GM21526 (cell line): ENCODE measurements at regions not wholly inside any gene's neighbourhood (a gene's known extent, or its start where the extent isn't known, plus 50 kb on each side); places are given as distances from the start of the nearest gene placed in this dataset.

Experiments used
- ATAC-seq: cut with Tn5 transposase; IDR thresholded peaks from one replicate; pipeline ENCODE4 v1.9.1; 2021; ENCODE audit warnings: moderate library complexity; ENCODE audit not compliant: unreplicated experiment, low FRiP score

- ATAC-seq = no peak
Measured at GRCh38 chrX:76228499-76228898, 55.6 kb downstream of the PBDC1 start.

- ATAC-seq = no peak
Measured at GRCh38 chrX:76248901-76249300, 76.0 kb downstream of the PBDC1 start.

GRCh38 chrX:76253432-76253831 is 80.6 kb downstream of the PBDC1 start:
- ATAC-seq = peak; percentile 77

GRCh38 chrX:76279007-76279406 is 106.1 kb downstream of the PBDC1 start:
- no peak for ATAC-seq
